Activated CD8-positive, alpha-beta T cell treated with anti-CD3 and anti-CD28 coated beads for 36 hours (primary cell): ENCODE measurements at regions not wholly inside any gene's neighbourhood (a gene's known extent, or its start where the extent isn't known, plus 50 kb on each side); places are given as distances from the start of the nearest gene placed in this dataset.

Experiments used
- ATAC-seq: fragments of 200-7000 bp; cut with Tn5 transposase; one replicate; pipeline ENCODE4 v1.10.0; 2021; ENCODE audit warnings: mild to moderate bottlenecking, moderate library complexity
- CTCF ChIA-PET: fragments of 350-600 bp; sonication (Branson Sonifier 250); formaldehyde crosslinking; loops from one replicate; lab custom pipeline; 2021; ENCODE audit warnings: antibody characterized with exemption; lab: Charles Lee
- POLR2A ChIA-PET: fragments of 350-600 bp; sonication (Branson Sonifier 250); formaldehyde crosslinking; loops from one replicate; lab custom pipeline; 2021; ENCODE audit warnings: antibody characterized with exemption; lab: Charles Lee
- DNase-seq: peaks from one replicate; pipeline ENCODE4 v3.0.0-alpha.2; 2020
- H3K27ac Mint-ChIP-seq: one replicate; pipeline ENCODE4 v1.8.0; 2021; ENCODE audit warnings: mild to moderate bottlenecking, mixed read lengths
- H3K27me3 Mint-ChIP-seq: one replicate; pipeline ENCODE4 v1.8.0; 2021; ENCODE audit warnings: mixed read lengths
- H3K36me3 Mint-ChIP-seq: one replicate; pipeline ENCODE4 v1.8.0; 2021; ENCODE audit warnings: low read depth, mixed read lengths
- H3K4me1 Mint-ChIP-seq: one replicate; pipeline ENCODE4 v1.8.0; 2021; ENCODE audit warnings: low read depth, mixed read lengths
- H3K4me3 Mint-ChIP-seq: one replicate; pipeline ENCODE4 v1.8.0; 2021; ENCODE audit warnings: mild to moderate bottlenecking, moderate library complexity, mixed read lengths
- H3K9me3 Mint-ChIP-seq: one replicate; pipeline ENCODE4 v1.8.0; 2021; ENCODE audit warnings: mixed read lengths
- intact Hi-C: fragments of 100-400 bp; cut with micrococcal nuclease; formaldehyde crosslinking; loops from one replicate; pipeline ENCODE4 v1.10.0; 2022
- TF ChIP-seq, protein P1 (sequence below): fragments of 200-600 bp; IDR thresholded peaks from one replicate; pipeline ENCODE4 v1.8.0; 2022; ENCODE audit warnings: antibody characterized with exemption, mild to moderate bottlenecking

- no peak for ATAC-seq
These were observed 104.9 kb downstream of the CHIC2 start for GRCh38 chr4:53959343-53960120.

DNA sequence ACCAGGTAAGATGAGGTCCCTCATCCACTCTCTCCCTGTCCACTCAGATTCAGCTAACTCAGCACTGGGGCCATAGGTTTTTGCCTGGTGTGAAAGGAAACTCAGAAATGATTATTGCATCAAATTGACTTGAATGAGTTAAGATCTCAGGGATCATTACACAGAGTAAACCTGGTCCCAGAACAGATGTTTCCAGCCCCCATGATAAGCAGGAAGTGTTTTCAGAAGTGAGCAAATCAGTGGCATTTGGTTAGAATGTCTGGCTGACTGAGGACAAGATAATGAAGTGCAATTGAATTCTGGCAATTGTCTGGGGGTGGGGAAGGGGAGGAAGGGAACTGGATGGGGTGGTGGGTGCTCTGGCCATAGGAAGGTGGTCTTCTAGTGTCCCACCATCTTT is 108.0 kb downstream of the CHIC2 start:
- TF ChIP-seq, protein P1, sequence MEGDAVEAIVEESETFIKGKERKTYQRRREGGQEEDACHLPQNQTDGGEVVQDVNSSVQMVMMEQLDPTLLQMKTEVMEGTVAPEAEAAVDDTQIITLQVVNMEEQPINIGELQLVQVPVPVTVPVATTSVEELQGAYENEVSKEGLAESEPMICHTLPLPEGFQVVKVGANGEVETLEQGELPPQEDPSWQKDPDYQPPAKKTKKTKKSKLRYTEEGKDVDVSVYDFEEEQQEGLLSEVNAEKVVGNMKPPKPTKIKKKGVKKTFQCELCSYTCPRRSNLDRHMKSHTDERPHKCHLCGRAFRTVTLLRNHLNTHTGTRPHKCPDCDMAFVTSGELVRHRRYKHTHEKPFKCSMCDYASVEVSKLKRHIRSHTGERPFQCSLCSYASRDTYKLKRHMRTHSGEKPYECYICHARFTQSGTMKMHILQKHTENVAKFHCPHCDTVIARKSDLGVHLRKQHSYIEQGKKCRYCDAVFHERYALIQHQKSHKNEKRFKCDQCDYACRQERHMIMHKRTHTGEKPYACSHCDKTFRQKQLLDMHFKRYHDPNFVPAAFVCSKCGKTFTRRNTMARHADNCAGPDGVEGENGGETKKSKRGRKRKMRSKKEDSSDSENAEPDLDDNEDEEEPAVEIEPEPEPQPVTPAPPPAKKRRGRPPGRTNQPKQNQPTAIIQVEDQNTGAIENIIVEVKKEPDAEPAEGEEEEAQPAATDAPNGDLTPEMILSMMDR, result no peak
- no peaks in the 10 kb centered on the region for H3K4me1 Mint-ChIP-seq
- H3K27ac Mint-ChIP-seq, result no peak overlapping the region
- H3K36me3 Mint-ChIP-seq, result no peaks in the 10 kb centered on the region
- POLR2A ChIA-PET, result no interaction called here
- DNase-seq (no peak), ATAC-seq (no peak)
- intact Hi-C loops, result no loop called here
- CTCF ChIA-PET, result no interaction called here
- H3K27me3 Mint-ChIP-seq, result no peaks in the 10 kb centered on the region
- H3K9me3 Mint-ChIP-seq, result no peaks in the 10 kb centered on the region
- no peak overlapping the region for H3K4me3 Mint-ChIP-seq

More at GRCh38 chr4:53959343-53960120, 104.9 kb downstream of the CHIC2 start:
- DNase-seq, result no peak
- intact Hi-C loops, result no loop called here
- CTCF ChIA-PET, result interaction anchor here (1.0 to 3.3 kb wide), 2 partner anchors 30 to 275 kb away, joined by 4 to 11 read pairs; no protein-coding TSS in a partner anchor
- no peak overlapping the region for H3K27ac Mint-ChIP-seq
- H3K27me3 Mint-ChIP-seq, result no peaks in the 10 kb centered on the region
- H3K9me3 Mint-ChIP-seq, result no peaks in the 10 kb centered on the region
- no peak overlapping the region for H3K4me3 Mint-ChIP-seq
- no peaks in the 10 kb centered on the region for H3K36me3 Mint-ChIP-seq
- no peaks in the 10 kb centered on the region for H3K4me1 Mint-ChIP-seq
- TF ChIP-seq, protein P1, result no peak
- POLR2A ChIA-PET, result no interaction called here

GRCh38 chr4:53956053-53956452 is 108.4 kb downstream of the CHIC2 start:
- POLR2A ChIA-PET, result no interaction called here
- no peaks in the 10 kb centered on the region for H3K27me3 Mint-ChIP-seq
- H3K27ac Mint-ChIP-seq, result no peak overlapping the region
- TF ChIP-seq, protein P1, result no peak
- ATAC-seq, result no peak
- DNase-seq, result no peak
- H3K36me3 Mint-ChIP-seq, result no peaks in the 10 kb centered on the region
- intact Hi-C loops, result no loop called here
- H3K9me3 Mint-ChIP-seq, result no peaks in the 10 kb centered on the region
- CTCF ChIA-PET, result no interaction called here
- no peak overlapping the region for H3K4me3 Mint-ChIP-seq
- no peaks in the 10 kb centered on the region for H3K4me1 Mint-ChIP-seq

DNA sequence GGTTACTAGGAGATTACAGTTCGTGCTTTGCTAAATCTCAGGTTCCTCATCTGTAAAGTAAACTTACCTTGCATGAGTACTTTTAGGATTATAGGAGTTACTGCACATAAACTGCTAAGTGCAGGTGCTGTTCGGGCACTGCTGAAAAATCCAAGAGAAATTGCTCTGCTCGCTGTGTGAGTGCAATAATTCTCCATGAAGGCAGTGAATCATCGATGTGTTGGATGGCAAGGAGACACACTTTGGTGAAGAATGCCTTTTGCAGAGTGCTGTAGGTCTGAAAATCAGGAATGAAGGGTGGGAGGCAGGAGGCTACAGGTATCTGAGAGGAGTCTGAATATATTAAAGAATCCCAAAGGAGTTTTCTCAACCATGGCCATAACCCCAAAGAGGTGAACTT is 113.0 kb downstream of the CHIC2 start:
- H3K36me3 Mint-ChIP-seq, result no peaks in the 10 kb centered on the region
- intact Hi-C loops, result no loop called here
- no peaks in the 10 kb centered on the region for H3K4me1 Mint-ChIP-seq
- TF ChIP-seq, protein P1, result no peak
- H3K27ac Mint-ChIP-seq, result no peak overlapping the region
- ChIA-PET CTCF (no interaction called here), POLR2A (no interaction called here)
- H3K4me3 Mint-ChIP-seq, result no peak overlapping the region
- ATAC-seq (no peak), DNase-seq (no peak)
- H3K27me3 Mint-ChIP-seq, result peaks cover 3% of the 10 kb centered on the region
- H3K9me3 Mint-ChIP-seq, result no peaks in the 10 kb centered on the region

GRCh38 chr4:53943345-53944085 is 120.9 kb downstream of the CHIC2 start:
- H3K27ac Mint-ChIP-seq, result no peak overlapping the region
- POLR2A ChIA-PET, result interaction anchor here (0.5 kb wide), 1 partner anchor 302 kb away, joined by 3 read pairs; no protein-coding TSS in a partner anchor
- intact Hi-C loops, result no loop called here
- DNase-seq (no peak), ATAC-seq (no peak)
- no peaks in the 10 kb centered on the region for H3K4me1 Mint-ChIP-seq
- H3K4me3 Mint-ChIP-seq, result no peak overlapping the region
- peaks cover 3% of the 10 kb centered on the region for H3K27me3 Mint-ChIP-seq
- TF ChIP-seq, protein P1, result no peak
- H3K36me3 Mint-ChIP-seq, result peaks cover 5% of the 10 kb centered on the region
- H3K9me3 Mint-ChIP-seq, result peaks cover 8% of the 10 kb centered on the region
- CTCF ChIA-PET, result interaction anchor here (0.8 to 2.5 kb wide), 4 partner anchors 13 to 290 kb away, joined by 3 to 10 read pairs (median 4); no protein-coding TSS in a partner anchor
